SIG-M5 treated with dmso at 0.1 percent for 504 hours (cell line): ENCODE measurements at regions not wholly inside any gene's neighbourhood (a gene's known extent, or its start where the extent isn't known, plus 50 kb on each side); places are given as distances from the start of the nearest gene placed in this dataset.

Experiments used
- DNase-seq: peaks from one replicate; lab custom pipeline; 2025; ENCODE audit not compliant: unreplicated experiment; lab: John Stamatoyannopoulos, UW

DNA sequence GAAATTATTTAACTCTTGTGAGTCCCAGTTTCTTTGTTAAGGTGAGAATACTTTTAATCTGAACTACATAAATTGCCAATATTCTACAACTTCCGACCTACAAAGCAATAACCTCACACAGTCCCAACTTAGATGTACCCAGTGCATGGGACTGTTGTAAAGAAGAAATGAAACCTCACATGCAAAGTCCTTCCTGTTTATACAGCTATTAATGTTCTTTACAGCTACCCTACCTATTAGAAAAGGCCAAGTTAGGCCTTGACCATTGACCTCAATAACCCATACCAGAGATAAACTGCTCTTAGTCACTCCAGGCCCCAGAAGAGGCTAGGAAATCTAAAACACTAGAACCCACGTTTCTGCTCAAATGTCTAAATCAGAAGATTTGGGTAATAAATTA lies 920.1 kb upstream of the TENM3 start:
- no peak for DNase-seq

DNA sequence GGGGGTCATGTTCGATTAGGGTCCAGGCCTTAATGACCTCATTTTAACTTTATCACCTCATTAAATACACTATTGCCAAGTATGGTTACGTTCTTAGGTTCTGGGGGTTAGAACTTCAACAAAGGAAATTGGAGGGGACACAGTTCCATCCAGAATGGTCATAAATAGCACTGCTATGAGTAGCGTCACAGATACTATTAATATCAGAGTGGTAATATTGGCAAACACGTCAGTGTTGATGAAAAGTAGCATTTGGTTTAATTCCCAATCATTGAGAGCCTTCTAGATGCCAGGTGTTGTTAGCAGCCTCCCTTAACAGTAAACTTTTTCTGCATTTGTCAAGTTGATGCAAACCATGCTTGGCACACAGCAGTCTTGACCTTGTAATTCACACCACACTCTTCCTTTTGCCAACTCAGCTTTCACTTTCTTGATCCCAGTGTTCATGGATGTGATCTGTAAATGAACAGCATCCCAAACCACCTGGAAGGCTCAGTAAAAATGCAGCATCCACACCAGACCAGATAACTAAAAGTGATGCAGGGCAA lies 912.5 kb upstream of the TENM3 start:
- DNase-seq: no peak

DNA sequence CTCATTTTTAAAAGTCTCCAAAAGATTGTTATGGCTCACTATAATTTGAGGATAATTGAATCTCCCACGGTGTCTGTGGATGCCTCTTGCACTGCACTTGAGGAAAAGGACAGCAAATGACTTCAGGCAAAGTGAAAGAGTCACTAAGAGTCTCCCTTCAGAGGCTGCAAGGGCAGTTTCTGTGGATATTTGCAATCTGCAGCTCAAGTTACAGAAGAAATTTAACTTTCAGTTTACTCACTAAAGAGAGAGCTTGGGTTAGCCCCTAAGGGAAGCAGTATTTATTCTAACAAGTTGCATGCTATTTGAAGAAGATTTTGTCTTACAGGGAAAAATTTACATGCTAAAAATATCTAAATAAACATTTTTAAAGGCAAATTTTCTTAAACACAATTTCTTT lies 912.0 kb upstream of the TENM3 start:
- no peak for DNase-seq

DNA sequence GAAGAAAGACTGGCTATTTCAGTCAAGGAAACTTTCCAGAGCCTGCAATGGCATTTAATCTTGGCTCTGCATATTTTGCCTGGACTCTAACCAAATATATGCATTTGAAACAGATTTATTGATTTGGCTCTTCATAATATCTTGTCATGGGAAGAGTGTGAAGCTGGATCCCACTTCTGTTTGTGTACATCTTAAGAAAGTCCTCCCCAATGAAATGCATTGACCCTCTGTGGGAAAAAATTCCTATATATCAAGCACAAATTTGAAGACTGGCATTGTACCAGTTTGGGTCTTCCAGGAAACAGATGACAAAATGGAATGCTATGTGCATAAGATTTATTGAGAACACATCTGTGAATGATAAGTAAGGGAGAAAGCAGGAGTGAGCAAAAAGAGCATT lies 897.3 kb upstream of the TENM3 start:
- DNase-seq: no peak

DNA sequence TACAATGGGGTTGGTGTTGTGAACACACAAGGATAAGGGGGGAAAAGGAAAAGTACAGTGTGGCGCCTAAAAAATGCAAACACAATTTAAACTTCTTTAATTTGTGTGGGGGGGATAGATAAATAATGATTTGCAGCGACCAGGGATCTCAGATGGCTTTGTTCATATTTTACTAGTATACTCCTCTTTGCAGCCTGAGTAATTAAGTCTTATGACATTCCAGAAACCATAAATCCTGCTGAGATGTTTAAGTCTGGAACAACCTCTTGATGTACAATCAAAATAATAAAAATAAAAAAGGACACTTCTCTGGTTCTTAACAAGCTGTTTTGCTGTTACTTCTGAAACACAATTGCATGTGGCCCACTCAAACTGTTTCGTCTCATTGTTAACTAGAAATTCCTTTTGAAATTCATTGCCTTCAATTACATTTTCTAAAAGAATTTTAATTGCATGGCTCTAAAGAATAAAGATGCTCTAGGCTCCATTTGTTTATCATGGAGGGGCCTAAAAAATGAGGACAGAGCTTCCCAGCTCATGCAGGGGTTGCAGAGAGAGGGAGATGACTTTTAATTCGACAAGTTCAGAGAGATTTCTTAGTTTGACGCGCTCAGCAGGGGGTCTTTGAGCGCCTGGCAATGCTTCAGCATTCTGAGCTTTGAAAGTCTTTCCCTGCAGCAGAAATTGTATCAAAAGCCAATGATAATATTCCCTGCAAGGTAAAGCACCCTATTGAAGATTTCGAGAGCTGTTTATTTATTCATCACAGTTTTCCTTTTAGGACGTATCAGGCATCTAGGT lies 892.4 kb upstream of the TENM3 start:
- no peak for DNase-seq

DNA sequence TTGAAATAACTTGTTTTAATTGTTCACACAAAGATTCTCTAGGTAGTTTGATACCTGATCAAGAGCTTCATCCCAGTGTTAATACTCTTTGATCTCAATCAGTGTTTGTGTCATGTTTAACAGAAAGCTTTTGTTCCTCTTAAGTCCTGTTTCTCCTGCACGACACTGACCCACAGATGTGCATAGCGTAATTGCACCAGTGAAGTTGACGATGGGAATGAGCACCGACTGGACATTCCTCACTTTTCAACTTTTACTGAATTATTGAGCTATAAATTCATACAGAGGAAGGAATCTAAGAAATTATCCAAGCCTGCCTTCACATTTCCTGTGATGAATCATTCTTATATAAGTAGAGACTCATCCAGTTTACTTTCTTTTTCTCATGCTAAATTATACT lies 878.7 kb upstream of the TENM3 start:
- no peak for DNase-seq

DNA sequence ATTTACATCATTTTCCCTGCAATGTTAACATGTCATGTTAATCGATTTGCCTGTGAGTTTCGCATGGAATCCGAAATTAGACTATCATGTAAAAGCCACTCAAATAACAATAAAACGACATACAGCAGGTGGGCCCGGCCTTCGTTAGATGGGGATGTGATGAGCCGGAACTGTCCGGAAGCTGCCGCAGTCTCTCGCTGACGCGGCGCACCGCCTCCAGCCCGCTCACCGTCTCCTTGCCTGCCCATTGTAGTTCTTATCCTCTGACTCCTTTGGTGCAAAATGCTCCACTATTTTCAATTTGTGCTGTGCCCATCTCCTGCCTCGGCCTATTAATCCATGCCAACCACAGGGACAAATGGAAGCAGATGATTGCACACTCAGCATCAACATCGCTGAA lies 877.5 kb upstream of the TENM3 start:
- DNase-seq: no peak

DNA sequence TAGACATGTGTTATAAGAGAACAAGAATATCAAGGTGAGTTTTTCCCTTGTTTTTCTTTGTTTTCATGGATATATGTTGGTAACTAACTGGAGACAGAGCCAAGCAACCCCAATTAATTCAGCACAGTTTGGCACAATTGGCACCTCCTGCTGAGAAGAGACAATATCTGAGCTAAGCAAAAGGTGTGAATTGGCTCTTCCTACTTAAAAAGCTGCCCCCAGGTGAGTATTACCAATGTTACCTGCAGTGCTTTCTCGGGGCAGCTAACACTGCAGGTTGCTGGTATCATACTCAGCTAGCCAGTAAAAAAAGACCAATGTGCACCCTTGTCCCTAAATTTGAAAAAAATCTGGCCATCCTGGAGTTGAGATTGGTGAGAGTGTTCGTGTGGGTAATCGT lies 871.2 kb upstream of the TENM3 start:
- DNase-seq: no peak

DNA sequence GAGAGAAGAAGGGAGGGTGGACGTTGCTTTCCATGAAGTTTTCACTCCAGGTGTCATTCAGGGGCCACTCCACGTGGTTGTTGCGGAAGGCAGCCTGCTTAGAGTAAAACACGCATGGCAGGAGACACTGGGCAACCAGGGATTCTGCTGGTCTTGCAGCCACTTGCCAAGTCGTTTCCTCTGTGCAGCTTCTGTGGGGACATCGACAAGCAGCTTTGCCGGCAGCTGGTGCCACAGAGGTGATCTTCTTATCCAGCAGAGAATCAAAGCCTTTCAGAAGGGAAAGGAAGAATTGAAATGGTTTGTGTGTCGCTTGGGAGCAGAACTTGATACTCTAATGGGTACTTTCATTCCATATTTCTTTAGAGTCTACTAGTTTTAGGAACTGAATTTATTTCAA lies 867.1 kb upstream of the TENM3 start:
- no peak for DNase-seq

DNA sequence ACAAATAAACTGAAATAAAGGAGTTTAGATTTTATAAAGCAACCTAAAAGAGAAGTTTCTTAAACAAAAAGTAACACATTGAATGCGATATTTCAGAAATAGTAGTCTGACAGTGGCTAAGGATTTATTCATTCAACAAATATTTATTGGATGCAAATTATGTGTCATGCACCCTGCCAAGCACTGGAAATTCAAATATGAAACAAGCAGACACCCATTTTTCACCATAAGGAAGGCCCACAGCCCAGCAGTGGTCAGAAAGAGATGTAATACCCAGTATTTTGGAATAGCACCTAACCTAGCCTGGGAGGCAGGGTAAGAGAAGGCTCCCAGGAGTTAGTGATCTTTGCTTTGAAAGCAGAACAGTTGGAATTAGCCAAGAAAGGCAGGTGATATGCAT lies 855.1 kb upstream of the TENM3 start:
- no peak for DNase-seq

DNA sequence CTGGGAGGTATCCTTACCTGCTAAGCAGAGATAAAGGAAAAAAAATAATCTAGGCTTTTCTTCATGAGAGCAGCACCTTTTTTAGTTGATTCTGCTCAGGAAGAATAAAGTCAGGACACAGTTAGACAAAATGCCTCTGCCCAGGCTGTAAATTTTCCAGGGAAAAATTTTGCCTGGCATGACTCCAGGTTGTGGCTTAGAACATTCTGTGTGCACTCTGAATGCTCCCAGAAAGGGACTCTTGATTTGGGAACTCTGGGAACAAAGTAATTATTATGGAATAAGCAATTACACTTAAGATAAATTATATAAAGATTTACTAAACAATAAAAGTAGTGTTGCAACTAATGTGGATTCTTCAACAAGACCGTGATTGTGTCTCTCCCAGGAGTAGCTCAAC lies 826.2 kb upstream of the TENM3 start:
- no peak for DNase-seq

DNA sequence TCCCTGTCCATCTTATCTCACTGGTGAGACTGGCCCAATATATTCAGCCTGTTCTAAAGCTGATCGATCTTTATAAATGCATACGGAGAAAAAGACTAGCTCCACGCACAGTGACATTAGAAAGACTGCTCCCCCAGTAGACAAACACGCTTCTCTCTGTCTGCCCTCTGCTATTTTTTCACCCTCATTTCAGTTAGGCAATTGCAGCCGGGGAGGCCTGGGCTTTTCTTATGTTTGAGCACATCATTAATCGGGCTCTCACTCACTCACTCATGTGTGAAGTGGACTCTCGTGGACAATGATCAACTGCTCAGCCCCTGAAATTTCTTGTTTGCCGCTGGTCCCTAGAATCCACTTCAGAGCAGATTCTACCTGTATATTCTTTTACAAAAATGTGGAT lies 824.7 kb upstream of the TENM3 start:
- DNase-seq: no peak

DNA sequence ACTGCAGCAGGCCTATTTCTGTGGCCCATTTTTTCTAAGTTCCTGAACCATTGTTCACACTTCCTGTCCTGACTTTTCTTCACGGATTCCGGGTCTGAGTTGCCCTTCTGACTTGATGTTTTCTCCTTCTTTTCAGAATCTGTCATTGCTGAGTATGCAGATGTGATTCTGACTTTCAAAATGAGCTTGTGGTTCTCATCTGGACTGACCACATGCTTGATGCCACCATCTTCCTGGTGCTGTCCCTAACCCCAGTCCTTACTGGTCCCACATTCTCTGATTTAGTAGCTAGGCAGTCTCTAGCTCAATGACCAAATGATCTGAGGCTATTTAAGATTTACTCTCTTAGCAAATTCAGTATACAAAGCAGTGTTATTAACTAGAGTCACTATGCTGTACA lies 822.3 kb upstream of the TENM3 start:
- no peak for DNase-seq

DNA sequence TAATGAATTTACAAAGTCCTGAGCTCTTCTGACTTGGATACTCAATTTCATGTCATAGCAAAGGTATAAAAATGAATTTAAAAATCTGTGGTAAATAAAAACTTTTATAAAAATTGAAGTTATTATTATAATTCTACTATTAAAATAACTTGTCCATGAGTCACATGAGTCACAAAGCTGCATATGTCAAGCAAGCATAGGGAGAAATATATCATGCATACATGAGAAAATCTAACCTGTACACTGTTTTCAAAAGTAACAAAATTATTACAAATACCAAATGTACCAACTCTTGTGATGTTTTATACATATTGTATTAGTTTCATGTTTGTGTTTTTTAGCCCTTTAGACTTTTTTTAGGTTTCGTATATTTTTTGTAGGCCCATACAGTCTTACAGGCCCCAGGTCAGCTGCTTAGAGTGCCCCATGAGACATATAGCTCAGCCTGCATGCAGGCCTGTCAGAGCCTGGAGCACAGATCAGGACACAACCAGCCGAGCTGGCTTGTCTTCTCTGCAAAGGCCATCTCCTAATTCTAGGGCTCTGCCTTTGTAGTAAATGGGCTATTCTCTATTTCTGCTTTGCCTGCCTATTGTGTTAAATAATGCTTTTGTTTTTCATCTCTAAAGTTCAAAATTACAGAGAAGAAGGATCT lies 818.7 kb upstream of the TENM3 start:
- DNase-seq: no peak

DNA sequence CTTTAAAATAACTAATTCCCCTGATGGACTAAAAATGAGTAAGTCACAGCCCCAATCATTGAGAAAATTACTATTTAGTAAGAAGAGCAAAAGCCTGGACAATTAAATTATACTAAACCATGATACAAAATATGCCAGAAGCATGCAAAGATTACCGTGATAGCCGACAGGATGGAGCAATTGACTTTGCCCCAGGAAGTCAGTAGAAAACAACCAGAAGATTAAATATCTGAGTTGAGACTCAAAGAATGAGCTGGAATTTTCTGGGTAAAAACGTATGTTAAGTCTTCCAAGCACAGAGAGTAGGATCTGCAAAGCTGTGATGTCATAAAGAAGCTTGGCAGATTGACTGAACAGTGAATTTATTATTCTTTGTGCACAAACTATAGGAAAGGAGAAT lies 816.1 kb upstream of the TENM3 start:
- no peak for DNase-seq

DNA sequence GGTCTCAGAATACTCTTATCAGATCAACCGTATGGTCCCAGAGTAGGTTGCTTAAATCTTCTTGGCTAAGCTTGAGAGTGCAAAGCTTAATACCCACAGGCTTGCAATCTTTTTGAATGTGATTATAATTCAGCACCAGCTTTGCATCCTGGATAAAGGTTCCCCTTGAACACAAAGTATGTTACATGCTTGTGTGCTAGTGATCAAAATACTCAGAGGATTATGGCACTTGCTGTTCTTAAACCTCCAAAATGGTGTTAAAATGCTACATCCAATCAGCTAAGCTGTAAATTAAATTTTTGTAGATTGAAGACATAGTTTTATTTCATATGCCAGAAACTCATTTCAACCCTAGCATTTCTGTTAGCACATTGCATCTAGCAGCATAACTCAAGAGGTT lies 812.2 kb upstream of the TENM3 start:
- DNase-seq: no peak

DNA sequence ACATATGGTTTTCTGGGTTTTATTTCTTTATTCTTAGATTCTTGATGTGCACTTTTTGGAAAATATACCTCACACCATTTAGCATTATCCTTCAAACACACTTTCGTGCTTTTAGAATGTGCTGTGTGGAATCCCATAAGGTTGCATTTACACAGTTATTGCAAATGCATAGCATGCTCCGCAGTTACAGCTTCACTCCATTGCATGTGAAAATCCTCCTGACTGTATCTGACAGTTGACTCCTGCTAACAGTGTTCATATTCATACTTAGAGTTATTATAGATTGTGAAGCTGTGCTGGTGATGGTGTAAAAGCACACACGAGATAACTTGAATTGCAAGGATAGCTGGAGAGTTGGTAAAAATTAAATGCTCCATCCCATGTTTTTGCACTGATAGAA lies 811.5 kb upstream of the TENM3 start:
- no peak for DNase-seq

DNA sequence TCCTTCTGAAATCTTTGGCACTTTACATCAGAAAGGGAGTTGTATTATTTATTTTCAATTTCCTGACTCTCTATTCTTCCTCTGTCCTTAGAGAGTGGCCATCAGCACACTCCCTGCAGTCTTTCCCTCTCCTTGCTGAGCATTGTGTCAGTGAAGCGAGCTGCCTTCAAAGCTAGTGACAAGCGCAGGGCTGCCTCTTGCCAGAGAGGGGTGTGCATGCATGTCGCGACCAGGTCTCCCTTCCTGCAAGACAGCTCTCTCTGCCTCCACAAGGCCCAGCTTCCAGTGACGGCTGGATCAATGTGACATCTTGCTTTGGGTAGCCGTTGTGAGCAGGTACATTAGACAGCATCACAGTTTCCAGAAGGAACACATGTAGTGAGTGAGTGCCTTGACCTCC lies 810.9 kb upstream of the TENM3 start:
- DNase-seq: no peak

DNA sequence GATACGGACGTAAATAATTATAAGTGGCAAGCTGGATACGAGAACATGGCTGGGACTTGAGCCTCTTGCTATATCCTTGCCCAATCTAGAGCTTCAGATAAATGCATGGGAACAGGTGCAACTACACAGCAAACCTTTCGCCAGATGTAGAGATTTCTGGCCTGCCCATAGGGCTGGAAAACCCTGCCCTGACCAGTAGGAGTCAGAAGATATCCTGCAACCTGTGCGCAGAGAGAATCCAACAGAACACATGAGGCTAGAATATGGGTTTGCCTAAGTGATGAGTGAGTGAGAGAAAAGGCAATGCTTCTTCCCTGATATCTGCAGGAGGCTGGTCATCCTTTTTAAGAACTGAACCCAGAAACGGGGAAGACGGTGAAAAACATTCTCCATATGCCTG lies 805.3 kb upstream of the TENM3 start:
- no peak for DNase-seq

DNA sequence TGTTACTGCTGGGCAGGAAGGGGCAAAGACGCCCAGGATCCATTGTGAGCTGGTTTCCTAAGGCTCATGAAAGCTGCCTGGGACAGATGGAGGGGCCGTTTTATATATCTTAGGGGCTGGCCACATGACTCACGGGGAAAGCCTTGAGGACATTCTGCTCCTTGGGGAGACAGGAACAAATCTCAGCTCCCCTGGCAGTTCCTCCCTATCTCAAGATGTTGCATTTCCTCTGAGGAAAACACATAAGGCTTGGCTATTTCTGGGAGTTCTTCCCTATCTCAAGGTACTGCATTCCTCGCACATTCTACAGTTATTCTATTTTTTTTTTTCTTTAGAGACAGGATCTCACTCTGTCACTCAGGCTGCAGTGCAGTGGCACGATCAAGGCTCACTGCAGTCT lies 804.6 kb upstream of the TENM3 start:
- no peak for DNase-seq

DNA sequence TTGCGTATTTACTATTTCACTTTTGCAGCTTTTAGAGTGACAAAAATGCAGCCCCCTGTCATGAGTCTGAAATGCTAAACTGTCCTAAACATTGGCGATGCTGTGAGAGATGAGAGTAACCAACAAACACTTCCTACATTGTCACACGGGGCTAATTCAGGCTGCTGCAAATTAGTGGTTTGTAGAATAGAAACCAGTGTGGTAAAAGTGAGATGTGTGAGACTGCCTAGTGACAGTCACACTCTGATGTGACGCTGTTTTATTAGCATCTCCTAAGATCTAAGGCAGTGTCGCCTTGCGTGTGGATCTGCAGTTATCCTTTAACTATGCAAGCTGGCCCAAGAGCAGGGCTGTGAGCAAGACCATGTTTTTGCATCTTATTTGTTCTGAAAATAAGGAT lies 800.2 kb upstream of the TENM3 start:
- DNase-seq: no peak

DNA sequence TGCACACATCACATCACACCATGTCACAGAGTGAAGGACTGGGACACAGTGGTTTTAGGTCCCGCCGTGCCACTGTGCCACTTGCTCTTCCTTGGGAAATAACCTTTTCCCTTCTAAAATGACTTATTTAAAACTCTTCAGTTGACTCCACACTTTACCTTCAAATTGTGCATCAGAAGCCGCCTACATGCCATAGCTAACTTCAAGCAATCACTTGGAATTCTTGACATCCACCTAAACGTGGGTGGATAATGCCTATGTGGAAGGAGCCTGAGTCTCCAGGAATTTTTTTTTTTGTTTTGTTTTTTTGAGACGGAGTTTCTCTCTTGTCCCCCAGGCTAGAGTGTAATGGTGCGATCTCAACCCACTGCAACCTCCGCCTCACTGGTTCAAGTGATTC lies 777.4 kb upstream of the TENM3 start:
- DNase-seq: no peak

DNA sequence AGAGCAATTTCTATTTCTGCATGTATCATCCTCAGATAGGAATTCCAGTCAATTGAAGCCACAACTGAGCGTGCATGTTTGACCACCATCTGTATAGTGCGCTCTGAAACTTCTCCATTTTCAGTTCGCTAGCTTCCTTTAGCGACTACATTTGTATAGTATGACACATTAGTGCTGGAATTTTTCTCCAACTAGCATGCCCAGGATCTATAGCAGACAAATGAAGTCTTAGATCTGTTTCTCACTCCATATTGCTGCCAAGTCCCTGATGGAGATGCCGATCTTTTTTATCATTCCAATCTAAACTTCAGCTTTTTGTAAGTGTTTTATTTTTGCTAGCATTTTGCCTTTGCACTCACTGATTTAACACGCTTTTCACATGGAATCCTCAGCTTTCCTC lies 774.8 kb upstream of the TENM3 start:
- no peak for DNase-seq
